T47D (cell line): ENCODE measurements at regions not wholly inside any gene's neighbourhood (a gene's known extent, or its start where the extent isn't known, plus 50 kb on each side); places are given as distances from the start of the nearest gene placed in this dataset.

Source experiments
- DNase-seq, 2 experiments: peaks; one replicate each; pipeline versions ENCODE4 v3.0.0 to v3.0.0-alpha.2; 2011 to 2012; ENCODE audit warnings: low read depth in 1 of 2, low spot score in 1 of 2
- JUND ChIP-seq: IDR thresholded peaks from 2 replicates; pipeline ENCODE4 v1.6.1; 2012; ENCODE audit warnings: low read depth
- in situ Hi-C: cut with HindIII; loops from 2 replicates; pipeline ENCODE4 v1.10.0; 2016; ENCODE audit warnings: low sequenced_read_pairs, low pct_unique_long_range_greater_than_20kb

DNA sequence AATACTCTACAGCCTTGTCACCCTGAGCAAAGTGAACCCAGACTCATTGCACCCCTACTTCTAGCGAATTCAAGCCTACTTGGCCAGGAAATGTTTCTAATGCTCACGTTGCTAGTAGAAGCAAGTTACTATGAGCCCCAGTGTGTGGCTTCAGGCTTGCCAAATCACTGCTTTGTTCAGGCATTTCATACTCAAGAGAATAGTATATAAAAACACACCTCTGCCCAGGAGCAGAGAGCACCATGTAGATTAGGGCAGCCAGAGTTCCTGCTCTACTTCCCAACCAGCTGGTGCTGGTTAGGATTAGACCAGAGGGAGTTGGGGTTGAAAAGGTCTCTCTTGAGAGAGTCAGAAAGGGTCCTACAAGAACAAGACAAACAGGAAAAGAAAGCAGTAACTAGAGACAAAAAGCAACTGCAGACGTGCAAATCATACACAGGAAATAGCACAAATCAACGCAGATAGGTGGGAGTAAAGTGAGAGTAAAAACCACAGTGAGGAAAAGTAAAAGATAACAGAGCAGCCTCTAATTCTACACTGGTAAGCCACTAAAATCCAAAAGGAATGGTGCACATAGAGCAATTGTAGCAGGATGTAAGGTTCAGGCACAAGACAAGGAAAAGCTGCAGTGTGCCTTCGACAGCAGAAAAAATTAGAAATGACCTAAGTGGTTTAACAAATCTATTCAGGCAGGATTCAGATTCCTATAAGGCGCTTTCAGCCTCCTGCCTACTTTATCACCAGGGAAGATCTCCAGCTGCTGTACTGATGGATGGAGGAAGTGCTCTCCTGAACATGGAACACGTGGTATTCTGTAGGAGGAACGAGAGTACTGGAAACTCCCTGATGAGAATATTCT is 49.6 kb upstream of the KIF2A start:
- no peak for TF ChIP-seq JUND
- in situ Hi-C loops, result no loop called here
- no peak for DNase-seq
